ENCODE measurements at regions not wholly inside any gene's neighbourhood (a gene's known extent, or its start where the extent isn't known, plus 50 kb on each side); places are given as distances from the start of the nearest gene placed in this dataset.

GRCh38 chrY:19146296-19146695 lies 372.8 kb upstream of the HSFY2 start:
- DNase-seq (ENCODE audit: low spot score) (no peak), ATAC-seq (ENCODE audit: low read depth) (no peak)
- H3K4me1 ChIP-seq (ENCODE audit: insufficient read depth, poor library complexity, severe bottlenecking): no peaks in the 10 kb centered on the region
- H3K27ac ChIP-seq (ENCODE audit: poor library complexity, severe bottlenecking): no peak overlapping the region
- H3K36me3 ChIP-seq (ENCODE audit: low read depth): no peaks in the 10 kb centered on the region
- no peaks in the 10 kb centered on the region for H3K9me3 ChIP-seq (ENCODE audit: severe bottlenecking)
- no peak for TF ChIP-seq CTCF (IDR thresholded peaks at IDR 0.05; ENCODE audit: poor library complexity, severe bottlenecking)
- no peaks in the 10 kb centered on the region for H3K27me3 ChIP-seq (ENCODE audit: insufficient read depth, poor library complexity, severe bottlenecking)
- H3K4me3 ChIP-seq (ENCODE audit: severe bottlenecking): no peak overlapping the region

- Histone ChIP-seq H3K27ac (ENCODE audit: poor library complexity, severe bottlenecking) (no peak overlapping the region), H3K27me3 (ENCODE audit: insufficient read depth, poor library complexity, severe bottlenecking) (no peaks in the 10 kb centered on the region)
These were observed 368.6 kb upstream of the HSFY2 start for GRCh38 chrY:19142093-19142492.

DNA sequence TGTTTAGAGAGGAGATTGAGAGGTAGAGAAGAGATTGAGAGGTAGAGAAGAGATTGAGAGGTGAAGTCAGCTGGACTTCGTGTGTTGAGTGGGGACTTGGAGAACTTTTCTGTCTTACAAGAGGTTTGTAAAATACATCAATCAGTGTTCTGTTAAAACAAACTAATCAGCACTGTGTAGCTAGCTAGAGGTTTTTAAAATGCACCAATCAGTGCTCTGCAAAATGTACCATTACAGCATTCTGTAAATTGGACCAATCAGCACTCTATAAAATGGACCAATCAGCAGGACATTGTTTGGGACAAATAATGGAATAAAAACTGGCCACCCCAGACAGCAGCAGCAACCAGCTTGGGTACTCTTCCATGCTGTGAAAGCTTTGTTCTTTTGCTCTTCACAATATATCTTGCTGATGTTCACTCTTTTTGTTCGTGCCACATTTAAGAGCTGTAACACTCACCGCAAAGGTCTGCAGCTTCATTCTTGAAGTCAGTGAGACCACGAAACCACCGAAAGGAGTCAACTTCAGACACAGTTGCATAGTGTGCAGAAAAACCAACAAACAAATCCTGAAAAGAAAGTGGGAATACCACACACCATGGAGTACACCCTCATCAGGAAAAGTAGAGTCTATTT lies 366.9 kb upstream of the HSFY2 start:
- H3K9me3 ChIP-seq (ENCODE audit: severe bottlenecking): no peaks in the 10 kb centered on the region
- H3K36me3 ChIP-seq (ENCODE audit: low read depth): no peaks in the 10 kb centered on the region
- DNase-seq (ENCODE audit: low spot score) (no peak), ATAC-seq (ENCODE audit: low read depth) (no peak)
- TF ChIP-seq CTCF (IDR thresholded peaks at IDR 0.05; ENCODE audit: poor library complexity, severe bottlenecking): no peak
- no peak overlapping the region for H3K27ac ChIP-seq (ENCODE audit: poor library complexity, severe bottlenecking)
- no peaks in the 10 kb centered on the region for H3K27me3 ChIP-seq (ENCODE audit: insufficient read depth, poor library complexity, severe bottlenecking)
- H3K4me3 ChIP-seq (ENCODE audit: severe bottlenecking): no peak overlapping the region
- no peaks in the 10 kb centered on the region for H3K4me1 ChIP-seq (ENCODE audit: insufficient read depth, poor library complexity, severe bottlenecking)

More at GRCh38 chrY:19142093-19142492, 368.6 kb upstream of the HSFY2 start:
- no peak for TF ChIP-seq CTCF (IDR thresholded peaks at IDR 0.05; ENCODE audit: poor library complexity, severe bottlenecking)
- Histone ChIP-seq H3K4me1 (ENCODE audit: insufficient read depth, poor library complexity, severe bottlenecking) (no peaks in the 10 kb centered on the region), H3K9me3 (ENCODE audit: severe bottlenecking) (no peaks in the 10 kb centered on the region), H3K4me3 (ENCODE audit: severe bottlenecking) (no peak overlapping the region), H3K36me3 (ENCODE audit: low read depth) (no peaks in the 10 kb centered on the region)
- DNase-seq (ENCODE audit: low spot score) (no peak), ATAC-seq (ENCODE audit: low read depth) (no peak)

GRCh38 chrY:19134426-19134825 lies 360.9 kb upstream of the HSFY2 start:
- Histone ChIP-seq H3K27me3 (ENCODE audit: insufficient read depth, poor library complexity, severe bottlenecking) (no peaks in the 10 kb centered on the region), H3K9me3 (ENCODE audit: severe bottlenecking) (no peaks in the 10 kb centered on the region), H3K36me3 (ENCODE audit: low read depth) (no peaks in the 10 kb centered on the region), H3K4me1 (ENCODE audit: insufficient read depth, poor library complexity, severe bottlenecking) (no peaks in the 10 kb centered on the region), H3K27ac (ENCODE audit: poor library complexity, severe bottlenecking) (no peak overlapping the region), H3K4me3 (ENCODE audit: severe bottlenecking) (no peak overlapping the region)
- DNase-seq (ENCODE audit: low spot score) (no peak), ATAC-seq (ENCODE audit: low read depth) (no peak)
- no peak for TF ChIP-seq CTCF (IDR thresholded peaks at IDR 0.05; ENCODE audit: poor library complexity, severe bottlenecking)

DNA sequence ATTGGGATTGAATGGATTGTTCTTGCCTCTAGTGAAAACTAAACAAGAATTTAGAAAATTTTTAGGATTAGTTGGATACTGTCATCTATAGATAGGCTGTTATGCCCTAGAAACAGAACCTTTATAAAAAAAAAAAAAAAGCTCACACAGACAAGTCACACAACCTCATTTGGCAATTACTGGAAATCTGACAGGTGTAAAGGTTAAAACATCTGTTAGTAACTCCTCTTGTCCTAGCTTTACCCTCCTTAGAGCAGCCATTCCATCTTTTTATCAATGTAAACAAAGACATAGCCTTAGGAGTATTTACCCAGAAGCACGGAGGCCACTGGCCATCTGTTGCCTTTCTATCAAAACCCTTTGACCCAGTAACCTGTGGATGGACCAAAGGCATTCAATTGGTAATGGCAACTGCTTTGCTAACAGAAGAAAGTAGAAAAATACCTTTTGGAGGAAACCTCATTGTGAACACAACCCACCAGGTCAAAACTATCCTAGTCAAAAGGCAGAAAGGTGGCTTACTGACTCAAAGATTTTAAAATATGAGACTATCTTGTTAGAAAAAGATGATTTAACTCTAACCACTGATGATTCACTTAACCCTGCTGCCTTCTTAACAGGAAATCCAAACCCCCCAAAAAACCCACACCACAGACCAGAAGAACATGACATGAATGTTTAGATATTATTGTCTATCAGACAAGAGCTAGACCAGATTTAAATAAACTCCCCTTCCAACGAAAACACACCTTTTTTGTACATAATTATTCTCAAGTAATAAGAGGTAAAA lies 357.2 kb upstream of the HSFY2 start:
- no peak for ATAC-seq (ENCODE audit: low read depth)
- no peak overlapping the region for H3K4me3 ChIP-seq (ENCODE audit: severe bottlenecking)
- TF ChIP-seq CTCF (IDR thresholded peaks at IDR 0.05; ENCODE audit: poor library complexity, severe bottlenecking): no peak

More for the DNA sequence above, 357.2 kb upstream of the HSFY2 start:
- Histone ChIP-seq H3K27me3 (ENCODE audit: insufficient read depth, poor library complexity, severe bottlenecking) (no peaks in the 10 kb centered on the region), H3K36me3 (ENCODE audit: low read depth) (no peaks in the 10 kb centered on the region), H3K9me3 (ENCODE audit: severe bottlenecking) (no peaks in the 10 kb centered on the region), H3K4me1 (ENCODE audit: insufficient read depth, poor library complexity, severe bottlenecking) (no peaks in the 10 kb centered on the region), H3K27ac (ENCODE audit: poor library complexity, severe bottlenecking) (no peak overlapping the region)
- DNase-seq (ENCODE audit: low spot score): no peak
